DMS53 (cell line): ENCODE measurements at regions not wholly inside any gene's neighbourhood (a gene's known extent, or its start where the extent isn't known, plus 50 kb on each side); places are given as distances from the start of the nearest gene placed in this dataset.

ENCODE experiments used
- DNase-seq: peaks from one replicate; lab custom pipeline; 2025; lab: John Stamatoyannopoulos, UW

DNA sequence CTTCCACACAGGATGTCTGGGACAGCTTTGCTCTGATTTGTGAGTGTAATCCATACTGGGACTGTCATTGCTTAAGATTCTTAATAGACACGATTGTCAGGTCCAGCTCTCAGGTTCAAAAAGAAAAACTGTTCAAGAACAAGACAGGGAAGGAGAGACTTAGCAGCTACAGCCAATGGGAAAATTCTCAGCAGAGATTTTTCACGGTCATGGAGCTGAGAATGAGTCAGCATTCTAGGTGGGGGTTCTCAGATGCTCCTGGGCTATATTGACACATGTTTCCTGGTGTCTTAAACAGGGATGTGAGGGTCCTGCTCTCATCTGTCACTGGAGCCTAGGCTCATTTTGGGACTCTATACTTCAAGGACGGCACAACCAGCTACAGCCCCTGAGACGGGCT, 318.3 kb downstream of the RRAGC start:
- no peak for DNase-seq

DNA sequence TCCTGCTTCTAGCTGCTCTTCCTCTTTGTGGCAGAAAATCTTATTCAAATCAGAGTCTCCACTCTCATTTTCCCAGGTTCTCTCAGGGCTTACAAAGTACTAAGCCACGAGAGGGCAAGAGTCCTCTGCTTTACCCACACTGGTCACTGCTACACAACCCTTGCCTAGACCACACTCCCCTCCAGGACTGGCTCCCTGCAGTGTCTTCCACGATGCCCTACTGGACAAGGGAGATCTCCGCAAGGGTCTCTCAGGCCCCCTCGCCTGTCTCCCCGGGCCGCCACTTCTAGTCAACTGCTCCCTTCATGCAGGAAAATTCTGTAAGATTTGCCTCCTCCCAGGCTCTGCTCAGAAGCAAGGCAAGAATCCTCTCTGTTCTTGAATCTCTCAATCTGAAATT, 319.6 kb downstream of the RRAGC start:
- DNase-seq, result no peak

DNA sequence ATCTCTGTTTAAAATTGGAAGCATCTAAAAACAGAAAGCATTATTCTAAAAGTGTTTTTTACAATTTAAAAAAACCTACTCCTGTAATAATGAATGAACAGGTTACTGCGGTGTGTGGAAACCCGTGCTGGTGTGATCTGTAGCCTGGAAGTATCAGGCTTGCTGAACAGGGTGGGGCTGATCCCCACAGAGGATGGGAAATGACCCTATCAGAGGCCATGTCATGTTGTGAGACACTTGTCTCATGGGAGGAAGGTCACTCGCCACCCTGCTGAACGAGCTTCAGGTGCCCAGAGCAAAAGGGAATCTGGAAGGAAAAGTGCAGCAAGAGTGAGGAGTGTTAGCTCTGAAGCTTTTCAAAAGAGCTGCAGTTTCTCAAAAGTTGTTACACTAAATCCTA, 320.7 kb downstream of the RRAGC start:
- DNase-seq, result no peak

DNA sequence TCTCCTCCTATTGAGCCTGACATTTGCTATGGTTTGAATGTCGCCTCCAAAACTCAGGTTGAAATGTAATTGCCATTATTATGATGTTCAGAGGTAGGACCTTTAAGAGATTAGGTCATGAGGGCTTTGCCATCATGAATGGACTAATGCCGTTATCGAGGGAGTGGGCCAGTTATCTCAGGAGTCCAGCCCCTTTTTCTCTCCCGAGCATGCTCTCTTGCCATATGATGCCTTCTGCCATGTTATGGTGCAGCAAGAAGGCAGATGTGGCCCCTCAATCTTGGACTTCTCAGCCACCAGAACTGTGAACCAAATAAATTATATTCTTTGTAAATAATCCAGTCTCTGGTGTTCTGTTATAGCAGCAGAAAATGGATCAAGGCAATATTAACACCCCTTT, 323.5 kb downstream of the RRAGC start:
- DNase-seq, result no peak

GRCh38 chr1:38534473-38534823, 325.1 kb downstream of the RRAGC start:
- DNase-seq, result no peak

- no peak for DNase-seq
These were observed 325.6 kb downstream of the RRAGC start for GRCh38 chr1:38533772-38534472.

DNA sequence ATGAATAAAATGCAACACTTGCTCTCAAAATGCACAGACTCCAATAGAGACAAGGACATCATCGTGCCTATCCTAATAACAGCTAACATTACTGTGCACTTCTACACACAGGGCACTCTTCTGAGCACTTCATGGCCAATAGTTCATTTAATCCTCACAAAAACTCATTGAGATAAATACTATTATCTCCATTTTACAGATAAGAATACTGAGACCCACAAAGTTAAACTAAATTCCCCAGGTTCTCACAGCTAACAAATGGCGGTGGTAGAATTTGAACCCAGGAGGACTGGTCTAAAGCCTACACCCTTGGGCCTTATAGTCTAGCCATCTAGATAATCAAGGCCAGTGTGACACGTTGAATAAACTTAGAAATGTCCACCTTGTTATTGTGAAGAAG, 328.6 kb downstream of the RRAGC start:
- DNase-seq, result no peak

DNA sequence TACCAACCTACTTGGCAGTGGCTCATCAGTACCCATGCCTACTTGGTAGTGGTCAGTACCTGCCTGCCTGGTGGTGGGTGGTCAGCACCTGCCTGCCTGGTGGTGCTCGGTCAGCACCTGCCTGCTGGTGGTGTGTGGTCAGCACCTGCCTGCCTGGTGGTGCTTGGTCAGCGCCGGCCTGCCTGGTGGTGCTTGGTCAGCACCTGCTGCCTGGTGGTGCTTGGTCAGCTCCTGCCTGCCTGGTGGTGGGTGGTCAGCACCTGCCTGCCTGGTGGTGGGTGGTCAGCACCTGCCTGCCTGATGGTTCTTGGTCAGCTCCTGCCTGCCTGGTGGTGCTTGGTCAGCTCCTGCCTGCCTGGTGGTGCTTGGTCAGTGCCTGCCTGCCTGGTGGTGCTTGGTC, 329.6 kb downstream of the RRAGC start:
- no peak for DNase-seq

- DNase-seq, result no peak
These were observed 330.2 kb downstream of the RRAGC start for GRCh38 chr1:38529391-38529790.

- DNase-seq, result no peak
These were observed 330.9 kb downstream of the RRAGC start for GRCh38 chr1:38528623-38529022.

GRCh38 chr1:38527373-38527966, 332.1 kb downstream of the RRAGC start:
- peak; percentile 16 for DNase-seq

DNA sequence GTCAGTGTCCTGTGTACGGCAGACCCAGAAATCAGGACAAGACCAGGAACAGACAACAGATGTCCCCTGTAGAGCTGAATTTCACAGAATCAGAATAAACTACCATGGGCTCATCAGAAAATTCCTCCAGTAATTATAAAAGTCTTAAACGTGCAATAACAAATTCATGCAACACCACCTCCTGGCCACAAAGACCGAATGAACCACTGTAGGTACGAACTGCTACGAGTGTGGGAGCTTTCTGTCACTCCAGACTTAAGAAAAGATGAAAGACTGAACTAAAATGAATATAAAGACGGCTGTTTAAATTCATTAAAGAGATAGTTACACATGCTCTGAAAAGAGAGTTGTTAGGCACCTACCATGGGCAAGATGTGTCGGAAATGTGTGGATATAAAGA, 333.5 kb downstream of the RRAGC start:
- no peak for DNase-seq

GRCh38 chr1:38525343-38526043, 334.1 kb downstream of the RRAGC start:
- DNase-seq, result no peak

DNA sequence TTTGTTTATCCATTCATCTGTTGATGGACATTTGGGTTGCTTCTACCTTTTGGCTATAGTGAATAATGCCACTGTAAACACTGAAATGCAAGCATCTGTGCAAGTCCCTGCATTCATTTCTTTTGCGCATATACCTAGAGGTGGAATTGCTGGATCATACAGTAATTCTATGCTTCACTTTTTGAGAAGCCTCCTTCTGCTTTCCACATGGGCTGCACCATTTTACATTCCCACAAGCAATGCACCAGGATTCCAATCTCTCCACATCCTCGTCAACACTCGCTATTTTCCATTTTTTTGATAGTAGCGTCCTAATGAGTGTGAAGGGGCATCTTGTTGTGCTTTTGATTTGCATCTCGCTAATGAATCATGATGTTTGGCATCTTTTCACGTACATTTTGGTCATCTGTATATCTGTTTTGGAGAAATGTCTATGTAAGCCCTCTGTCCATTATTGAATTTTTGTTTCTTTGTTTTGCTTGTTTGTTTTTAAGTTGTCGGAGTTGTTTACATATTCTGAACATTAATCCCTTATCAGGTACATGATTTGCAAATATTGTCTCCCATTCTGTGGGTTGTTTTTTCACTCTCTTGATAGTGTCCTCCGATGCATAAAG, 335.4 kb downstream of the RRAGC start:
- no peak for DNase-seq

- DNase-seq, result no peak
These were observed 336.0 kb downstream of the RRAGC start for GRCh38 chr1:38523568-38523939.

- no peak for DNase-seq
These were observed 336.5 kb downstream of the RRAGC start for GRCh38 chr1:38522915-38523567.

DNA sequence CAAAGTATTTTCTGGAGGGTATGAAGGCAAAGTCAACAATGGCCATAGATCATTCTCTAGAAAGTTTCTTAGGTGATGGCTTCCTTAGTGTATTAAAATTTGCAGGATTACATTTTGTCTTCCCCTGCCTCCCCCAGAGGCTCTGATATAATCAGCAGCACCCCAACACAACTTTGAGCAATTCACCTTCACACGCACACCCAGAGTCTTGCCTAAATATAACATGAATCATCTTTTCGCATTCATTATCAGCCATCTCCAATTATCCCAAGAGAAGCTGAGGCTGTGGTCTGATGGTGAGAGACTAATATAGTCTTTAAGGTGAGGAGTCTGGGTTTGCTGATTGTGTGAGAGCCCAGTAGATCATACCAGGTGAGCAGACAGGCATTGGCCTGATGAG, 343.0 kb downstream of the RRAGC start:
- no peak for DNase-seq

- DNase-seq, result no peak
These were observed 346.8 kb downstream of the RRAGC start for GRCh38 chr1:38512789-38513188.

GRCh38 chr1:38512024-38512767, 347.4 kb downstream of the RRAGC start:
- DNase-seq, result no peak

DNA sequence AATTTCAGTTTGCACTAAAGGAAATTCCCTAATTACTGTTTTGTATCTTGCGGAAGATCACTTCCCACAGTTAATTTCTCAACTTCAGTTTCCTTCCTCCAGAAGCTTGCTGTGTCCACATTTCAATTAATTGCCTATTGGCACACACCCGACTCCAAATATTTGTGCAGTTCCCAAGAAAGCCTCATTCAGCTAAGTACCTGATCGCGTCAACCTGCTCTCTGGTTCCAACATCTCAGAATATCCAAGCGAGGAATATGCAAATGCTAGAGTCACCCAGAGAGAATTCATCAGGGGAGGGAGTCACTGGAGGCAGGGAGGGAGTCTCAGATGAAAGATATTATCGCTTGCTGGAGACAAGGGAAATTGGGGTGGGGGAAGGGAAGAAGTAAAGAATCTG, 351.3 kb downstream of the RRAGC start:
- DNase-seq, result no peak

DNA sequence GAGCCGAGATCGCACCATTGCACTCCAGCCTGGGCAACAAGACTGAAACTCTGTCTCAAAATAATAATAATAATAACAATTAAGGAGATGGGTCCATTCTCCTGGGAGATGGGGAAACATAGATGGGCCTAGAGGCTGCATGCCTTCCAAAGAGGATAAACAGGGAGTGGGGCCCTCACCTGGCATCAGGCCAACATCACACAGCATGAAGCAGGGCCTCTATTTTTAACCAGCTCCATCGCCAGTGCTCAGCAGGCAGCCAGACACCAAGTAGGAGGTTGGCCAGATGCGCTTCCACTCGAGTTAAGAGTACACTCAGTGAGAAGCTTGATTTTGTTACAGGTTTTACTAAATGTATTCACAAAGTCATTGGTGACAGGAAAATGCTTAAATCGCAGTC, 352.0 kb downstream of the RRAGC start:
- no peak for DNase-seq

GRCh38 chr1:38505944-38506343, 353.6 kb downstream of the RRAGC start:
- no peak for DNase-seq
